HG02798 (cell line): ENCODE measurements at regions not wholly inside any gene's neighbourhood (a gene's known extent, or its start where the extent isn't known, plus 50 kb on each side); places are given as distances from the start of the nearest gene placed in this dataset.
"Not testable (repeated sequence)": the region's sequence is repeated elsewhere in the genome, so short reads cannot be mapped to it uniquely, and the experiment has no call there.

Experiments used
- ATAC-seq: cut with Tn5 transposase; IDR thresholded peaks from one replicate; pipeline ENCODE4 v1.9.1; 2021; ENCODE audit warnings: mild to moderate bottlenecking; ENCODE audit not compliant: unreplicated experiment, poor library complexity

- peak; percentile 40 for ATAC-seq
Observed at GRCh38 chr2:145752091-145752806, 1232.3 kb upstream of the ZEB2 start.

GRCh38 chr2:145751629-145752028 lies 1231.7 kb upstream of the ZEB2 start:
- ATAC-seq, result peak; percentile 84

GRCh38 chr2:145751155-145751554 lies 1231.2 kb upstream of the ZEB2 start:
- no peak for ATAC-seq

- ATAC-seq, result no peak
Observed at GRCh38 chr2:145750612-145751011, 1230.7 kb upstream of the ZEB2 start.

GRCh38 chr2:145750144-145750543 lies 1230.2 kb upstream of the ZEB2 start:
- ATAC-seq, result no peak

- ATAC-seq, result no peak
Observed at GRCh38 chr2:145749556-145749955, 1229.6 kb upstream of the ZEB2 start.

GRCh38 chr2:145748927-145749326 lies 1229.0 kb upstream of the ZEB2 start:
- peak; percentile 44 for ATAC-seq

- no peak for ATAC-seq
Observed at GRCh38 chr2:145747715-145748114, 1227.8 kb upstream of the ZEB2 start.

- ATAC-seq, result not testable (repeated sequence)
Observed at GRCh38 chr2:145745387-145745721, 1225.4 kb upstream of the ZEB2 start.

- ATAC-seq, result peak; percentile 75
Observed at GRCh38 chr2:145744541-145745386, 1224.8 kb upstream of the ZEB2 start.

GRCh38 chr2:145743011-145743410 lies 1223.1 kb upstream of the ZEB2 start:
- ATAC-seq, result no peak

- ATAC-seq, result no peak
Observed at GRCh38 chr2:145741636-145742035, 1221.7 kb upstream of the ZEB2 start.

GRCh38 chr2:145741181-145741580 lies 1221.3 kb upstream of the ZEB2 start:
- ATAC-seq, result no peak

GRCh38 chr2:145740302-145740701 lies 1220.4 kb upstream of the ZEB2 start:
- ATAC-seq, result no peak

GRCh38 chr2:145739681-145740080 lies 1219.8 kb upstream of the ZEB2 start:
- ATAC-seq, result peak; percentile 69

- ATAC-seq, result no peak
Observed at GRCh38 chr2:145736871-145737270, 1217.0 kb upstream of the ZEB2 start.

GRCh38 chr2:145731467-145731866 lies 1211.5 kb upstream of the ZEB2 start:
- ATAC-seq, result no peak

GRCh38 chr2:145729993-145730770 lies 1210.3 kb upstream of the ZEB2 start:
- ATAC-seq, result no peak

- no peak for ATAC-seq
Observed at GRCh38 chr2:145729481-145729880, 1209.6 kb upstream of the ZEB2 start.

GRCh38 chr2:145728511-145728910 lies 1208.6 kb upstream of the ZEB2 start:
- ATAC-seq, result no peak

- ATAC-seq, result no peak
Observed at GRCh38 chr2:145725876-145726275, 1206.0 kb upstream of the ZEB2 start.
